ENCODE measurements at regions not wholly inside any gene's neighbourhood (a gene's known extent, or its start where the extent isn't known, plus 50 kb on each side); places are given as distances from the start of the nearest gene placed in this dataset.

DNA sequence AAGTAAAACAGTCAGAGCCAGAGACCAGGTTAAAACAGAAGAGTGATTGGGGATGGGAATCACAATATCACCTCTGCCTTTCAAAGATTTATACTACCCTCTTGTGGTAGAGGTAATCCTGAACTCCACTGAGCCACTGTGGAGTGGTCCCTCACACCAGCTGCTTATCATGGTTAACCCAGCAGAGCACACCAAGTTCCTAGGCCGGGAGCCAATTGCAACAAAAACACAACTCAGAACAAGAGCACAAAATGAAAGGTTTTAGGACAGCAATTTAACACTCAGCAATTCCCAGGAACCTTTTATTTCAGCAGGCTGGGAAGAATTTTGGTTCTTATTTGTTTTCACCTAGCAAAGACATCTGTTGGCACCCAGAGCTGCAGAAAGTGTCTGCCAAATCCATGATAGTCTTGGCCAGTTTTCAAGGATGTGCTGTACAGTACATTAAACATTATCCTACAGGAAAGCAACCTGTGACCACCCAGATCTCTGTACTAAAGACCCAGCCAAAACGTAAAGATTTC lies 220.5 kb upstream of the ATXN7L3B start:
- peak; percentile 85 for DNase-seq

DNA sequence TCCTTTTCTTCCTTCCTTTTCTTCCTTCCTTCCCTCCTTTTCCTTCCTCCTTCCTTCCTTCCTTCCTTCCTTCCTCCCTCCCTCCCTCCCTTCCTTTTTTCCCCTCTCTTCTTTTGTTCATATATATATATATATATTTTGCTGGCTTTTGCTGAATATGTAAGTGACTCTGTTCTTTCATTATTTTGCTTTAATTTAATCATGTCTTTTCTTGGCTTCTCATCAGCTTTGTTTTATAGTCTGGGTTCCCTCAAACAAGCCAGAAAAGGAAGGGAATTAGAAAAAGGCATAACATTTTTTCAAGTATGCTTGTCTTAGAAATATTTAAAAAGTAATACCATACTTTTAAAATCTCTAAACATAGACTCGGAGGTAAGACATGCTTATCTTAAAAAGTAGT lies 219.9 kb upstream of the ATXN7L3B start:
- no peak for DNase-seq
- no peak overlapping the region for H3K27ac ChIP-seq
- H3K4me3 ChIP-seq = no peak overlapping the region
- no peaks in the 10 kb centered on the region for H3K9me3 ChIP-seq
- no peaks in the 10 kb centered on the region for H3K36me3 ChIP-seq (ENCODE audit: low read depth, missing control alignments)
- intact Hi-C loops (cut with DNase I; ENCODE audit: low total_unique reads) = no loop called here
- WGBS, 2 donors = 32 to 48% methylated on average over 1 of the region's 1 CpG
- H3K27me3 ChIP-seq = no peaks in the 10 kb centered on the region
- TF ChIP-seq CTCF (IDR thresholded peaks at IDR 0.05) (no peak), POLR2A (IDR thresholded peaks at IDR 0.05) (no peak)
- H3K4me1 ChIP-seq = peaks cover 4% of the 10 kb centered on the region

More for the DNA sequence above, 220.5 kb upstream of the ATXN7L3B start:
- Histone ChIP-seq H3K9me3 (no peaks in the 10 kb centered on the region), H3K36me3 (ENCODE audit: low read depth, missing control alignments) (no peaks in the 10 kb centered on the region), H3K27me3 (no peaks in the 10 kb centered on the region), H3K4me3 (no peak overlapping the region), H3K27ac (no peak overlapping the region), H3K4me1 (peaks cover 4% of the 10 kb centered on the region)
- intact Hi-C loops (cut with DNase I; ENCODE audit: low total_unique reads) = no loop called here
- 18 to 19% methylated on average over 2 of the region's 2 CpGs for WGBS, 2 donors
- TF ChIP-seq CTCF (IDR thresholded peaks at IDR 0.05) (peak in 2 of 3 experiments; percentile 24 to 29), POLR2A (IDR thresholded peaks at IDR 0.05) (no peak)

GRCh38 chr12:74319886-74320285 lies 217.7 kb upstream of the ATXN7L3B start:
- TF ChIP-seq CTCF (IDR thresholded peaks at IDR 0.05) (no peak), POLR2A (IDR thresholded peaks at IDR 0.05) (no peak)
- peaks cover 4% of the 10 kb centered on the region for H3K4me1 ChIP-seq
- DNase-seq = no peak
- WGBS, 2 donors = 58 to 78% methylated on average over 5 of the region's 5 CpGs
- no peaks in the 10 kb centered on the region for H3K36me3 ChIP-seq (ENCODE audit: low read depth, missing control alignments)
- no peaks in the 10 kb centered on the region for H3K27me3 ChIP-seq
- H3K4me3 ChIP-seq = no peak overlapping the region
- intact Hi-C loops (cut with DNase I; ENCODE audit: low total_unique reads) = no loop called here
- H3K27ac ChIP-seq = no peak overlapping the region
- no peaks in the 10 kb centered on the region for H3K9me3 ChIP-seq

DNA sequence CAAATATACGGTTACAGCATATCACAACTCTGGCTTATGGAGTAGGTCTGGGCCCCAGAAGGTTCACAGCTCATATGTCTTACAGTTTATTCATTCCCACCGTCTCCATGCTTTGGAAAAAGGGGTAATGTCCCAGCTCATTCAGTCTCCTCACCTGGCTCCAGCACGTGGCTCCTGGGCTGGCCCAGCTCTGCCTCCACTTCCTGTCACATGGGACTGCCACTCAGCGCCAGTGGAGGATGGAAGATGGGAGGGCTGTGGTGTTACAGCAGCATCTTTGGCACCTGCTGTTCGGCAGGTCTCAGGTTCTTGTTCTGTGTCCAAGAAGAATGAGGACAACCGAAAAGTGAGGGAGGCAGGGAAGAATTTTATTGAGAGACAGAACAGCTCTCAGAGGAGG lies 216.3 kb upstream of the ATXN7L3B start:
- H3K4me3 ChIP-seq = no peak overlapping the region
- 86 to 90% methylated on average over 6 of the region's 6 CpGs for WGBS, 2 donors
- H3K36me3 ChIP-seq (ENCODE audit: low read depth, missing control alignments) = no peaks in the 10 kb centered on the region
- no peaks in the 10 kb centered on the region for H3K9me3 ChIP-seq
- peaks cover 4% of the 10 kb centered on the region for H3K4me1 ChIP-seq
- H3K27ac ChIP-seq = no peak overlapping the region
- no peaks in the 10 kb centered on the region for H3K27me3 ChIP-seq
- TF ChIP-seq CTCF (IDR thresholded peaks at IDR 0.05) = no peak
- TF ChIP-seq POLR2A (IDR thresholded peaks at IDR 0.05) = no peak
- intact Hi-C loops (cut with DNase I; ENCODE audit: low total_unique reads) = no loop called here
- DNase-seq = no peak

DNA sequence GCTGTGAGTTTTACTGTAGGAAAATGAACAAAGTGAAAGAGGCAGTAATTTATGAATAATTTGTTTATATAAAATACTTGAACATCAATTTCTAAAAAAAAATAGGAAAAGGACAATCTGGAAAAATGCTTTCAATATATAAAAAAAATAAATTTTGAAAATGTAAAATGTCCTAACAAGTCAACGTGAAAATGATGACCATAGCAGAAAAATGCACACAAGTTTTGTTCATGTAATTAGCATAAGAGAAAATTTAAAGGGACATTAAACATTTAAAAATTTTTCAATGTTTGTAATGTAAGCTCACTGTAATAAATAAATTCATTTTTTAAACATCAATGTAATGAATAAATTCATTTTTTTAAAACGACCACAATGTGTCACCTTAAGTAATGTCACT lies 214.8 kb upstream of the ATXN7L3B start:
- no peaks in the 10 kb centered on the region for H3K4me1 ChIP-seq
- H3K4me3 ChIP-seq = no peak overlapping the region
- 80 to 90% methylated on average over 2 of the region's 2 CpGs for WGBS, 2 donors
- intact Hi-C loops (cut with DNase I; ENCODE audit: low total_unique reads) = no loop called here
- DNase-seq = no peak
- no peaks in the 10 kb centered on the region for H3K9me3 ChIP-seq
- no peaks in the 10 kb centered on the region for H3K36me3 ChIP-seq (ENCODE audit: low read depth, missing control alignments)
- no peak for TF ChIP-seq CTCF (IDR thresholded peaks at IDR 0.05)
- TF ChIP-seq POLR2A (IDR thresholded peaks at IDR 0.05) = no peak
- no peaks in the 10 kb centered on the region for H3K27me3 ChIP-seq
- H3K27ac ChIP-seq = no peak overlapping the region

Data from testis (tissue), 2 donors.